ENCODE measurements at regions not wholly inside any gene's neighbourhood (a gene's known extent, or its start where the extent isn't known, plus 50 kb on each side); places are given as distances from the start of the nearest gene placed in this dataset.

DNA sequence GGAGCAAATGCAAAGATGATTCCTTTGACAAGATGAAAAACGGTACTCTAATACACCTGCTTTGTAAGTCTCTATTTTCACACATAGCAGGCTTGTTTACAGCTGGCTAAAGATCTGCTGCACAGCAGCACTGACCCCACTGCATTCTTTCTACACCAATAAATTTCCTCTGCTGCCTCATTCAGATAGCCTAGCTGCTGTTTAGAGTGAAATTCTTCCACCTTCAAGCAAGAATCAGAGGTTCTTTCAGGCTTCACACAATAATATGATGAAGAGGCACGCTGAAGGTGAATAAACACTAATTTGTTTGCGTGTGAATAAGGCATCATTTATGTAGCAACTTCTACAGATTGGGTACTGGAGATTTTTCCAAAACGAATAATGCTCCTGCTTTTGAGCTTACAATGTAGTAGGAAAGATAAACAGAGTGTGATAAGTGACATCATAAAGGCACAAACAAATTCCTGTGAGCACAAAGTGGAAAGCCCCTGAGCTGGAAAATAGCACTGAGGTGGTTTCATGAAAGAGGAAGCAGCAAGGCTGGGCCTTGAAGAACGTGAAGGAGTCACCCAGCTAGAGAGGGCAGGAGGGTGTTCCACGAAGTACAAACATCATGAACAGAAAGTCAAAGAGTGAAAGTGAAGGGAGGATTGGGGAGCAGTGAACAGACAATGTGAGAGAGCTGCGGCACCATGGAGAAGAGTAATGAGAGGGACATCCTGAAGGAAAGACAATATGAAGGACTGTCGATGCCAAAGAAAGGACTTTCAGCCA is 543.4 kb downstream of the CD83 start:
- Histone ChIP-seq H3K9ac (ENCODE audit: low read depth, low read length) (no peak overlapping the region), H3K4me3 (ENCODE audit: low read length) (no peak overlapping the region), H3K27me3 (ENCODE audit: insufficient read depth, low read length) (no peaks in the 10 kb centered on the region), H3K4me1 (ENCODE audit: insufficient read depth, low read length) (peaks cover 20% of the 10 kb centered on the region), H3K27ac (ENCODE audit: low read depth, low read length) (no peak overlapping the region), H3K9me3 (ENCODE audit: insufficient read depth, low read depth, low read length) (no peaks in the 10 kb centered on the region), H3K36me3 (ENCODE audit: insufficient read depth, low read length) (no peaks in the 10 kb centered on the region)
- 80% methylated on average over 8 of the region's 8 CpGs for WGBS

DNA sequence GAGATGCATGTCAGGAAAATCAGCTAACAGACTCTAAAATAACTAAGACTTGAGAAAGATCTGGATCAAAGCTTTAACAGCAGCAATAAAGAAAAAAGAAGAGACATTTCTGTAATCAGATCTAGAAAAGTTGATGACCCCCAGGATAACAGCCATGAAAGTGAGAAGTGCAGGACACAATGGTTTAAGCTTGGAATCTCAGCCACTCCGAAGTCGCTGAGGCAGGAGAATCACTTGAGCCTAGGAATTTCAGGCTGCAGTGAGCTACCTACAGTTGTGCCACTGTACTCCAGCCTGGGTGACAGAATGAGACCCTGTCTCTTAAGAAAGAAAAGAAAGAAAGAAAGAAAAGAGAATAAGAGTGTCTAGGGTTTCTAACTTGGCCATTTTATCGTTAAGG is 544.1 kb downstream of the CD83 start:
- H3K27me3 ChIP-seq (ENCODE audit: insufficient read depth, low read length) = no peaks in the 10 kb centered on the region
- 92% methylated on average over 3 of the region's 3 CpGs for WGBS
- no peaks in the 10 kb centered on the region for H3K9me3 ChIP-seq (ENCODE audit: insufficient read depth, low read depth, low read length)
- H3K4me3 ChIP-seq (ENCODE audit: low read length) = no peak overlapping the region
- no peak overlapping the region for H3K27ac ChIP-seq (ENCODE audit: low read depth, low read length)
- no peak overlapping the region for H3K9ac ChIP-seq (ENCODE audit: low read depth, low read length)
- H3K36me3 ChIP-seq (ENCODE audit: insufficient read depth, low read length) = no peaks in the 10 kb centered on the region
- peaks cover 20% of the 10 kb centered on the region for H3K4me1 ChIP-seq (ENCODE audit: insufficient read depth, low read length)

GRCh38 chr6:14664112-14664601 is 546.6 kb downstream of the CD83 start:
- Histone ChIP-seq H3K4me3 (ENCODE audit: low read length) (no peak overlapping the region), H3K36me3 (ENCODE audit: insufficient read depth, low read length) (no peaks in the 10 kb centered on the region), H3K9me3 (ENCODE audit: insufficient read depth, low read depth, low read length) (no peaks in the 10 kb centered on the region), H3K9ac (ENCODE audit: low read depth, low read length) (no peak overlapping the region), H3K27ac (ENCODE audit: low read depth, low read length) (no peak overlapping the region), H3K27me3 (ENCODE audit: insufficient read depth, low read length) (no peaks in the 10 kb centered on the region), H3K4me1 (ENCODE audit: insufficient read depth, low read length) (peaks cover 20% of the 10 kb centered on the region)
- 77% methylated on average over 6 of the region's 6 CpGs for WGBS

- Histone ChIP-seq H3K9ac (ENCODE audit: low read depth, low read length) (no peak overlapping the region), H3K9me3 (ENCODE audit: insufficient read depth, low read depth, low read length) (no peaks in the 10 kb centered on the region), H3K27ac (ENCODE audit: low read depth, low read length) (no peak overlapping the region), H3K4me1 (ENCODE audit: insufficient read depth, low read length) (peaks cover 19% of the 10 kb centered on the region), H3K4me3 (ENCODE audit: low read length) (no peak overlapping the region), H3K27me3 (ENCODE audit: insufficient read depth, low read length) (no peaks in the 10 kb centered on the region), H3K36me3 (ENCODE audit: insufficient read depth, low read length) (no peaks in the 10 kb centered on the region)
- WGBS = 64% methylated on average over 9 of the region's 11 CpGs
Observed at GRCh38 chr6:14664621-14665315, 547.2 kb downstream of the CD83 start.

DNA sequence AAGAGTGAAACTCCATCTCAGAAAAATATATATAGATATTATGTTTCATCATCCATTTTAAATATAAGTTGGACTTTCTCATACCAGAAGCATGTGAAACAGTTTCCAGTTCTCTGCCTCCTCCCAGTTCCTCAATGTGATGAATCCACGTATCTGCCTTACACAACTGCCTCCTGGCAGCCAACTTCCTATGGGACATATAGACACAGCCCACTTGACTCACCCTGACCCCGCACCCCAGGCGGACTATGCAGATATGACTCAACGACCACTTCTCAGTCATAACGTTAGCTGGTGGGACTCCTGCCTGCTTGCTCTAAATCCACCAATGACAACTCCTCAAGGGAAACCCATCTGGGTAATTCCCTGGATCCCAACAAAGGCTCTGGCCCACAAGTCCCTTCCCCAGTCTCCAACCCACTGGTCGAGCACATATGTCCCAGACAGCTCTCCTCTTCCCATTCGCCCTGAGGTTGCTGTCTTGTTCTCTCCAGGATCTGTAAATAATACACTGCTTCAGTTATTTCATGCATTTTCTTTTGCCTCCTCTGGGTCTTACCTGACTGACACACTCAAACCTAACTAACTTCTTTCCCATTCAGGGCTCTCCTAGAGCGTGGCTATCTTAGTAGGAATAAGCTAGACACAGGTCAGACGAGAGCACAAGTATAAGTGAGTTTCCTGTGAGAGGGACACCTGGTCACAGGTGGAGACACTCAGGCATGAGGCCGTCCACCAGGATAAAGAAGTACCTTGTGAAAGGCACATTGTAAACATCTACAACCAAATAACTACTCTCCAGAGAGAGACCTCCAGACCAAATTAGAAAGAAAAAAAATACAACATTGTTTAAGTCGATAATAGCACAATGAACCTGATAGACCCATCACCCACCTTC is 548.5 kb downstream of the CD83 start:
- no peaks in the 10 kb centered on the region for H3K36me3 ChIP-seq (ENCODE audit: insufficient read depth, low read length)
- H3K27ac ChIP-seq (ENCODE audit: low read depth, low read length) = no peak overlapping the region
- no peak overlapping the region for H3K9ac ChIP-seq (ENCODE audit: low read depth, low read length)

GRCh38 chr6:14670806-14671205 is 553.2 kb downstream of the CD83 start:
- Histone ChIP-seq H3K27ac (ENCODE audit: low read depth, low read length) (no peak overlapping the region), H3K27me3 (ENCODE audit: insufficient read depth, low read length) (no peaks in the 10 kb centered on the region), H3K36me3 (ENCODE audit: insufficient read depth, low read length) (no peaks in the 10 kb centered on the region), H3K9me3 (ENCODE audit: insufficient read depth, low read depth, low read length) (no peaks in the 10 kb centered on the region), H3K4me3 (ENCODE audit: low read length) (no peak overlapping the region), H3K4me1 (ENCODE audit: insufficient read depth, low read length) (no peaks in the 10 kb centered on the region), H3K9ac (ENCODE audit: low read depth, low read length) (no peak overlapping the region)
- WGBS = 96% methylated on average over 7 of the region's 7 CpGs

More for the DNA sequence above, 548.5 kb downstream of the CD83 start:
- Histone ChIP-seq H3K27me3 (ENCODE audit: insufficient read depth, low read length) (no peaks in the 10 kb centered on the region), H3K4me1 (ENCODE audit: insufficient read depth, low read length) (peaks cover 10% of the 10 kb centered on the region), H3K4me3 (ENCODE audit: low read length) (no peak overlapping the region), H3K9me3 (ENCODE audit: insufficient read depth, low read depth, low read length) (no peaks in the 10 kb centered on the region)
- 93% methylated on average over 11 of the region's 11 CpGs for WGBS

DNA sequence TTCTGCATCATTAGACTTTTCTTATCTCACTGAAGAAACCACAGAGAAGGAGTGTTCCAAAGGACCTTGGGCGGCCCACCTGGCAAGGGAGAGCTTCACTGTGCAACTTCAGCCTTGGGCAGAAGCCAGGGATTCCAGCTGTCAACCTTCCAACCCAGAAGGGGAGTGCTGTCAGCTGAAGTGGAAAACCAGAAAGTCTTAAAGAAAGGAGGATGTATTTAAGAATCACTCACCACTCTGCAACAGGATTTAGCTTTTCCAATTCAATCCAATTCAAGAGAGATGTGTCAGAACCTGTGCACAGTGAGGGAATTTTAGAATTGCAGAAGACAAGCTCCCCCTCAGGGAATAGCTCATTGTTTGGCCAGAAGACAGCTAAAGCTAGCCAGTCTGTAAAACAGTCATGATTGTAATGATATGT is 553.7 kb downstream of the CD83 start:
- 88% methylated on average over 1 of the region's 1 CpG for WGBS
- no peaks in the 10 kb centered on the region for H3K4me1 ChIP-seq (ENCODE audit: insufficient read depth, low read length)
- no peak overlapping the region for H3K9ac ChIP-seq (ENCODE audit: low read depth, low read length)
- H3K36me3 ChIP-seq (ENCODE audit: insufficient read depth, low read length) = no peaks in the 10 kb centered on the region
- H3K9me3 ChIP-seq (ENCODE audit: insufficient read depth, low read depth, low read length) = no peaks in the 10 kb centered on the region
- no peak overlapping the region for H3K27ac ChIP-seq (ENCODE audit: low read depth, low read length)
- no peak overlapping the region for H3K4me3 ChIP-seq (ENCODE audit: low read length)
- H3K27me3 ChIP-seq (ENCODE audit: insufficient read depth, low read length) = no peaks in the 10 kb centered on the region

DNA sequence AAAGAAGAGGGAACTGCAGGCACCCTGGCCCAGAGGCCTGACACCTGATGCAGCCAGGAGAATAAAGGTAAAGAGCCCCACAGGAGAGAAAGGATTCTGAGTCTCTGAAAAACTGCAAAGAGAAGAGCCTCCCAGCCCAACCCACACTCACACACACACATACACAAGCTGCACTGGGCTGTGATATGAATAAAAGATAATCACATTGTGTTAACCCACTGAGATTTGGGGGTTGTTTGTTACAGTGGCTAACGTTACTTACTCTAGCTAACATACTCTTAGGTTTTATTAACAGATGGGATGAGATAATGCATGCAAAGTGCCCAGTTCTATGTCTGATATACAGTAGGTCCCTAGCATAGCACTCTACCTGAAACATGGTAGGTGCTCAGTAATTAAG is 554.4 kb downstream of the CD83 start:
- no peaks in the 10 kb centered on the region for H3K27me3 ChIP-seq (ENCODE audit: insufficient read depth, low read length)
- WGBS = no CpG with 5 or more reads among the region's 1 CpG
- H3K9ac ChIP-seq (ENCODE audit: low read depth, low read length) = no peak overlapping the region
- H3K9me3 ChIP-seq (ENCODE audit: insufficient read depth, low read depth, low read length) = no peaks in the 10 kb centered on the region
- no peak overlapping the region for H3K27ac ChIP-seq (ENCODE audit: low read depth, low read length)
- H3K4me3 ChIP-seq (ENCODE audit: low read length) = no peak overlapping the region
- H3K4me1 ChIP-seq (ENCODE audit: insufficient read depth, low read length) = no peaks in the 10 kb centered on the region
- no peaks in the 10 kb centered on the region for H3K36me3 ChIP-seq (ENCODE audit: insufficient read depth, low read length)

- no peak overlapping the region for H3K27ac ChIP-seq (ENCODE audit: low read depth, low read length)
- H3K36me3 ChIP-seq (ENCODE audit: insufficient read depth, low read length) = no peaks in the 10 kb centered on the region
- H3K4me1 ChIP-seq (ENCODE audit: insufficient read depth, low read length) = peaks cover 9% of the 10 kb centered on the region
- no peaks in the 10 kb centered on the region for H3K27me3 ChIP-seq (ENCODE audit: insufficient read depth, low read length)
- no peaks in the 10 kb centered on the region for H3K9me3 ChIP-seq (ENCODE audit: insufficient read depth, low read depth, low read length)
- H3K4me3 ChIP-seq (ENCODE audit: low read length) = no peak overlapping the region
- WGBS = 94% methylated on average over 2 of the region's 2 CpGs
- no peak overlapping the region for H3K9ac ChIP-seq (ENCODE audit: low read depth, low read length)
Observed at GRCh38 chr6:14673201-14673600, 555.6 kb downstream of the CD83 start.

DNA sequence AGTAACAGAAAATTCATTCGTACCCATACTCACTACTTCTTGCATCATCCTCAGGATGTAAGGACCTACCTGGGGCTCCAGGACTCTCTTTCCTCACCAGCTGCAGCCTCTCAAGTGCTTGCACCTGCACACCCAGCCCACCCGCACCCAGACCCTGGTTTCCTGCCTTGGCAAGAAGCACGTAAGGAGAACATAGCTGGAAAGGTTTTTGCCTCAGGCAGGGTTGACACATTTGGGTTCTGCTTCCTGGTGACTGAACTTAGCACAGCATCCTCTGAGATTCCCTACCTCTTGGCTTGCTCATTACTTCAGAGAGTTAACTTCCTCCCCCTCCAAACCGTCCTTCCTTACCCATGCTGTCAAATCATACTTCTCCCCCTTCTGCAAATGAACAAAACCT is 556.9 kb downstream of the CD83 start:
- no peaks in the 10 kb centered on the region for H3K36me3 ChIP-seq (ENCODE audit: insufficient read depth, low read length)
- peaks cover 9% of the 10 kb centered on the region for H3K4me1 ChIP-seq (ENCODE audit: insufficient read depth, low read length)
- no peaks in the 10 kb centered on the region for H3K27me3 ChIP-seq (ENCODE audit: insufficient read depth, low read length)
- no peak overlapping the region for H3K27ac ChIP-seq (ENCODE audit: low read depth, low read length)
- H3K9me3 ChIP-seq (ENCODE audit: insufficient read depth, low read depth, low read length) = no peaks in the 10 kb centered on the region
- H3K4me3 ChIP-seq (ENCODE audit: low read length) = no peak overlapping the region
- WGBS = 86% methylated on average over 4 of the region's 4 CpGs
- H3K9ac ChIP-seq (ENCODE audit: low read depth, low read length) = no peak overlapping the region
